PFSK-1 (cell line): ENCODE measurements at regions not wholly inside any gene's neighbourhood (a gene's known extent, or its start where the extent isn't known, plus 50 kb on each side); places are given as distances from the start of the nearest gene placed in this dataset.

ENCODE experiments used
- FOXP2 ChIP-seq: optimal IDR thresholded peaks from 2 replicates; pipeline ENCODE3; 2011; ENCODE audit warnings: borderline replicate concordance, control low read depth, inconsistent platforms; ENCODE audit not compliant: insufficient read depth; ENCODE audit errors: extremely low read length, extremely low read depth
- POLR2AphosphoS5 ChIP-seq: IDR thresholded peaks from 2 replicates; pipeline ENCODE4 v1.6.1; 2012; ENCODE audit warnings: low read depth, mild to moderate bottlenecking, control low read depth, low read length, moderate library complexity
- REST ChIP-seq, 2 experiments: IDR thresholded peaks; 2 replicates each; pipeline versions ENCODE4 v1.6.1 to v1.8.0; 2011 to 2012; ENCODE audit warnings: low read depth in 2 of 2, low read length in 2 of 2, control low read depth in 1 of 2, inconsistent platforms in 1 of 2, mild to moderate bottlenecking in 1 of 2, moderate library complexity in 1 of 2; ENCODE audit not compliant: insufficient read depth in 1 of 2
- SIN3A ChIP-seq: IDR thresholded peaks from 2 replicates; pipeline ENCODE4 v1.6.1; 2012; ENCODE audit warnings: mild to moderate bottlenecking, low read length, moderate library complexity, borderline replicate concordance; ENCODE audit not compliant: insufficient read depth
- TAF1 ChIP-seq: IDR thresholded peaks from 2 replicates; pipeline ENCODE4 v1.6.1; 2012; ENCODE audit warnings: low read length, control low read depth, borderline replicate concordance; ENCODE audit not compliant: insufficient read depth

- no peak for TF ChIP-seq POLR2AphosphoS5
- TF ChIP-seq REST (IDR thresholded peaks at IDR 0.05; ENCODE audit: insufficient read depth in 1 of 2, low read depth in 2 of 2, low read length in 2 of 2), result no peak
- no peak for TF ChIP-seq SIN3A
- TF ChIP-seq TAF1, result no peak
- TF ChIP-seq FOXP2, result no peak
These were observed 263.0 kb upstream of the CCL2 start for GRCh38 chr17:33992113-33992512.
